Urothelium cell line (cell line): ENCODE measurements at regions not wholly inside any gene's neighbourhood (a gene's known extent, or its start where the extent isn't known, plus 50 kb on each side); places are given as distances from the start of the nearest gene placed in this dataset.

Experiments
- DNase-seq: peaks from one replicate; pipeline ENCODE4 v3.0.0; 2011; ENCODE audit warnings: low spot score, mixed read lengths
- FAIRE-seq: peaks from 2 replicates; lab custom pipeline; 2011; peaks lifted over from hg19 to GRCh38; lab: Jason Lieb, UNC

DNA sequence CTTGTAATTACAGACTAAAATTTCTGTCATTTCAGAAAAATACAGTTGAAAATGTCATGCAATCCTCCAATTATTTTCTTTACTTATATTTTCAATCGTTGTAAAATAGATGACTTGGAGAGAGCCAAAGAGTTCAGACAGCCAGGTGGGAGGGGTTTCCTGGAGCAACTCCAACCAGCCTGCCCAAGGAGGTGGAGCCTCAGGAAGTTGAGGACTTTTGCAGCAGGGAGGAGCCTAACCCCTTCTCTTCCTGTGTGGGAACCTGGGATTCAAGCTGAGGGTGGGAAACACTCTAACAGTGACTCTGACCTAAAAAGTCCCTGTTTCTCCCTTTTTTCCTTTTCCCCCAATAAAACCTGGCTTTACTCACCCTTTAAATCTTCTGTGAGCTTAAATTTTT lies 72.2 kb upstream of the GABRG1 start:
- FAIRE-seq (no peak), DNase-seq (peak; percentile 14)

DNA sequence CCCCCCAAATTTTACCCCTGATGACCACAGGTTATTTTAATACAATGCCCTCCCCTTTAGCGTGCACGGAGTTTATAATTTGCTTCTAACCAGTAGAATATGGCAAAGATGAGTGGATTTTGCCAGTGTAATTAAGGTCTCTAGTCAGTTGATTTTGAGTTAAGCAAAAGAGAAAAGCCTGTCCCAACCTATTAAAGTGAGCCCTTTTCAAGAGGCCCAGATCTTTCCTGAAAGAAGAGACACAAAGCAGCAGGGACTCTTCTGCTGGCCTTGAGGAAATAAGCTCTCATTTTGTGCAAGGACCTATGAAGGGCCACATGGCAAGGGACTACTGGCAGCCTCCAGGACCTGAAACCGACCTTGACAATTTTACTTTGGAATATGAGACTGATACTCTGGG lies 61.9 kb upstream of the GABRG1 start:
- FAIRE-seq (no peak), DNase-seq (no peak)

DNA sequence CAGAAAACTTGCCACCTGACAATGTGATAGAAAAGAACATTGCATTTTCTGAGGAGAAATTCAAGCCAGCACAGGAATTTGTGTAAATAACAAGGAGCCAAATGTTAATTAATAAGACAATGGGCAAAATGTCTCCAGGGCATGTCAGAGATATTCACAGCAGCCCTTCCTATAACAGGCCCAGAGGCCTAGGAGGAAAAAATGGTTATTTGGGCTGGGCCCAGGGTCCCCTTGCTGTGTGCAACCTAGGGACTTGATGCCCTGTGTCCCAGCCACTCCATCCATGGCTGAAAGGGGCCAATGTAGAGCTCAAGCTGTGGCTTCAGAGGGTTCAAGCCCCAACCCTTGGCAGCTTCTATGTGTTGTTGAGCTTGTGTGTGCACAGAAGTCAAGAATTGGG lies 55.5 kb upstream of the GABRG1 start:
- FAIRE-seq: no peak
- DNase-seq: no peak
